HG03520 (cell line): ENCODE measurements at regions not wholly inside any gene's neighbourhood (a gene's known extent, or its start where the extent isn't known, plus 50 kb on each side); places are given as distances from the start of the nearest gene placed in this dataset.
"Not testable (repeated sequence)": the region's sequence is repeated elsewhere in the genome, so short reads cannot be mapped to it uniquely, and the experiment has no call there.

ENCODE experiments used
- ATAC-seq: cut with Tn5 transposase; IDR thresholded peaks from one replicate; pipeline ENCODE4 v1.9.1; 2021; ENCODE audit warnings: mild to moderate bottlenecking, moderate library complexity; ENCODE audit not compliant: unreplicated experiment

DNA sequence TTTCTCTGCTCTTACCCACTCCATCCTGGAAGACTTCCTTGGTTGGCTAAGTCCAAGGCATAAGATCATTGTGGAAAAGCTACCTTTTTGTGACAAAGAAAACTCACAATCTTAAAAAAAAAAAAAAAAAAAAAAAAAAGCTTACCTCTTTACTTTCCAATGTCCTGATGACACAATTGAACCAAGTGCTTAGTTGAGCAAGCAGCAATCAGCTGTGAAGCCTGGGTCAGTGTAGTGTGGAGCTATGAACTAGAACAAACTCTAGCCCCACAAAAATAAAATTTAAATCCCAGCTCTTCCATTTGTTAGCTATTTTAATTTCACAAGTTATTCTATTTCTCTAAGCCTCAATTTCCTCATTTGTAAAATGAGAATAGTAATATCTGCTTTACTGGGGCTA is 647.6 kb downstream of the LMO4 start:
- ATAC-seq: no peak

- no peak for ATAC-seq
These were observed 648.5 kb downstream of the LMO4 start for GRCh38 chr1:87977145-87977544.

DNA sequence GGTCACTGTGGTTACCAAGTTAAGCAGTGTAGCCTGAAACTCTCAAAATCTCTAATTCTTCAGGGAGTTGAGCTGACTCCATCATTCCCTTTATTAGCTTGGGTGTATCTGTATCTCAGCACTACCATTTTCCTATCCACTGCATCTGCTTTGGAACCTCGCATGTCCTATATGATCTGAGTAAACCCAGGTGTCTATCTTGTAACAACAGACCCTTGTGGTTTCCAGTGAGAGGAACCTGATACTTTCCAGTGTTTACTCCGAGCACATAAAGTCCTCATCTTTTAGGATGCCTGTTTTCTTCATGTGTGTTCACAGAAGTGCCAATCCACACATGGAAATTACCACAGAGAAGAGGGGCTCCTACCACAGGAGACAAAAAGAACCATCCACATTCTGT is 650.4 kb downstream of the LMO4 start:
- ATAC-seq: no peak

DNA sequence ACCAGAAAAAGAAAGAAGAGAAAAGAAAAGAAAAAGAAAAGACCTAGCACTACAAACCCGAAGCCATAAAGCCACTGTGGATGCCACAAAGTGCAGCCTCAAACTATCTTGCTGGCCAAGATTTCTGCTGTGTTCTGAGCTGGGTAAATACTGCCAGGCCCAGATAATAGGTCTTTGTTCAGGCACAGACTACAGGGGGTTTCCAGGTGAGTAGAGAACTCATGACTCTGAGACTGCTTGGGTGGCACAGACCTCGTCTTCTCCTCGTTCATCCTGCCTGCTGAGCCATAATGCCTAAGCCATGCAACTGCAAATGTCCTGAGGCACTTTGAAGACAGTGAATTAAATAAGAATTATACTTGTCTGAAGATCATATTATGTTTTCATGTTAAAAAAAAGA is 651.8 kb downstream of the LMO4 start:
- ATAC-seq: no peak

- ATAC-seq: no peak
These were observed 652.7 kb downstream of the LMO4 start for GRCh38 chr1:87981386-87981785.

GRCh38 chr1:87981810-87982209 is 653.1 kb downstream of the LMO4 start:
- no peak for ATAC-seq

GRCh38 chr1:87983841-87984240 is 655.2 kb downstream of the LMO4 start:
- no peak for ATAC-seq

- no peak for ATAC-seq
These were observed 656.4 kb downstream of the LMO4 start for GRCh38 chr1:87985071-87985470.

DNA sequence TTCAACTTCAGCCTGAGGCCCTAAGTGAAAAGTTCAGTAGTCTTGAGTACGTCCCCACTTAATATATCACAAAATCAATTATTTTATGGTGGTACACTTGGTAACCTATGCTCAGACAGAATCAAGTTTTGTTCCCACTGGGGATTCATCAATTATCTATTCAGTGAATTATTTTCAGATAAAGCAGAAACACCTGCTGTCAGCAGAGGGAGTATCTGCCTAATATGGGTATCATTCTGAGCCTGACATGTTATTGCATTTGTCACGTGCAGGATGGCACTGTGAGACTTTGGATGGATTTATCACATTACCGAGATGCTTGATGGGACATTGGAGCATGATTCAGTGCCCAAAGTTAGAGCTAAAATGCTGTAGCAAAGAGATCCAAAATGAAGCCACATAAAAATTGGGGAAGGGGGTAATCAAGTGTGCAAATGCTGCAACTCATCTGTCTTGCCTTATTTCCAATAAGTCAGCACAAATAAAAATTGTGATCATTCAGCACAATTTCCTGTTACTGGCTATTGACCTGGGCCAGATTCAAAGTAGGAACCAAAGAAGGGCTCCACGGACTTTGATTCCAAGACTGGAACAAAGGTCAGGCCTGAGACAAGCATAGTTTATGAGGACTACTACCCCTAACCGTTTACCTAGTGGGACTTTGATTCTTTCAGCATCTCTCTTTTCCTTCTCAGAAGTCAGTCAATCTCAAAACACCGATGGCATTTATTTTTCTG is 657.6 kb downstream of the LMO4 start:
- ATAC-seq: no peak

- ATAC-seq: no peak
These were observed 660.7 kb downstream of the LMO4 start for GRCh38 chr1:87989346-87989745.

- not testable (repeated sequence) for ATAC-seq
These were observed 663.9 kb downstream of the LMO4 start for GRCh38 chr1:87992536-87992935.

DNA sequence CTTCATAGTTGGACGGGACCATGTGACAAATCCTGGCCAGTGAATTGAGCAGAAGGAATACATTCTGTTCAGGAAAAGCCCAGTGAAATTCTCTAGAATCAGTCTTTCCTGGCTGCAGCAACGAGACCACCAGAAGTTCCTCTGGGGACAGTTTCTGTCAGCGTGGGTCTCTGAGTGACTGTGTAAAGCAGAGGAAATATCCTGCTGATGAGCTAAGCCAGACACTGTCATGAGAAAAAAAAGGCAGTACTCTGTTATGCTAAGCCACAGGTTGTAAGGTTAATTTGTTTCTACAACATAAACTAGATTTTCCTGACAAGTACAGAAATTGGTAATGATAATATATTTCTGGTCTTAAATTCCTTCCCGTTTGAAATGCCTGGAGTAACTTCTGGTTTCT is 664.4 kb downstream of the LMO4 start:
- ATAC-seq: no peak

DNA sequence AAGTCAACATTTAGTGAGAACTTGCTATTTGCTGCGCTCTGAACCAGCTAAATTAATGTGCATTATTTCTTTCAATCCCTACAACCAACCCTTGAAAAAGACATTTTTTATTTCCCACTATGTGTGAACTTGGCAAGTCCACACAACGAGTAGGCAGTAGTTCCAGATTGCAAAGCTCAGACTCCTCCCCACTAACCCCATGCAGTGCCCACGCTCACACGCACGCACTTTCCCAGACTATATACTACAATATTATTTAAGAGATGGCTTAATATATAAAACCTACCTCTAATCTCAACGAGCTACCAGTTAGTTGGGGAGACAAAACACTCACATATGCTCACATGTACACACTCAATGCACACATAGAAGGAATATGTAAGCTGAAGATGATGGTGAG is 671.2 kb downstream of the LMO4 start:
- ATAC-seq: no peak

- no peak for ATAC-seq
These were observed 672.8 kb downstream of the LMO4 start for GRCh38 chr1:88001460-88001859.

DNA sequence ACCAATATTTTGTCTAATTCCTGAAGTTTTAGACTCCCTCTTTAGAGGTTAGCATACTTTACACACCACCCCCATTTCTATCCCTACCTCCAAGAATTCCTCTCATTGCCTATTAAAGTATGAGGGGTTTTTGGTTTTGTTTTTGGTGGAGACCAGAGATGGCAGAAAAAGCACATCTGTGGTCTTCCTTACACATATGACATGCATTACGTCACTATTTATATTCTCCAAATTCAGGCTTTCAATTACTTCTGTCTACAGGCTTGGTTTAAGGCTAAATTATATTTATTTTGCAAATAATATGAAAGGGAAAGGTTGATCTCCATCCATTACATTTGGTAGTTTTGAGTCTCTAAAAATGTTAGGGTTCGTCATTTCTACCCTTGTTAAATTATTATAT is 674.6 kb downstream of the LMO4 start:
- ATAC-seq: no peak

GRCh38 chr1:88009916-88010315 is 674.2 kb upstream of the PKN2 start:
- no peak for ATAC-seq

GRCh38 chr1:88013485-88013884 is 670.6 kb upstream of the PKN2 start:
- ATAC-seq: no peak

- no peak for ATAC-seq
These were observed 669.9 kb upstream of the PKN2 start for GRCh38 chr1:88014131-88014530.

DNA sequence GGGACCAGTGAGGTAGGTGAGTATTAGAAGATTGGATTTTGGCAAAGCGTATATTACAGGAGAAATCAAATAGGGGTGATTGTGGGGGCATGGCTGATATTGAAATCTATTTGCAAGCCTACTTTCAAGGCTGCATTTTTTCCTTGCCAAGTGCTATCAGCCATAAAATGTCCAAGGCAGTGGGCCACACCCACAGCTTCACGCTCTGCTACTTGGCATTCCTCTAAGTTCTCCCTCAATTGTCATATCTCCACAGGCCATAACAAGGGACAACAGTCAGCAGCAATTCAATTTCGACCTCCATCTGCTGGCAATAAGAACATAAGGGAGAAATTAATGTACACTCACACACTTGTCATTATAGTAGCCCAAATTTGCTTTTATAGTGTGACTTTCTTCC is 667.1 kb upstream of the PKN2 start:
- ATAC-seq: no peak

DNA sequence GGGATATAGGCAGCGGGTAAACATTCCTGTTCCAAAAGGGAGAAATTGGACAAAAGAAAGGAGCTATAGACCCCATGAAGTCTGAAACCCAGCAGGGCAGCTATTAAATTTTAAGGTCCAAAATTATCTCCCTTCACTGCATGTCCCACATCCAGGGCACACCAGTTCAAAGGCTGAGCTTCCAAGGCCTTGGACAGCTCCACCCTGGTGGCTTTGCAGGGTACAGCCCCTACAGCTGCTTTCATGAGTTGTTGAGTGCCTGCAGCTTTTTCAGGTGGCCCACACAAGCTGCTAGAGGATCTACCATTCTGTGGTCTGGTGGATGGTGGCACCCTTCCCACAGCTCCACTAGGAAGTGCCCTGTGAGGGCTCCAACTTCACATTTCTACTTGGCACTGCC is 662.5 kb upstream of the PKN2 start:
- no peak for ATAC-seq

- no peak for ATAC-seq
These were observed 661.6 kb upstream of the PKN2 start for GRCh38 chr1:88022516-88022915.

DNA sequence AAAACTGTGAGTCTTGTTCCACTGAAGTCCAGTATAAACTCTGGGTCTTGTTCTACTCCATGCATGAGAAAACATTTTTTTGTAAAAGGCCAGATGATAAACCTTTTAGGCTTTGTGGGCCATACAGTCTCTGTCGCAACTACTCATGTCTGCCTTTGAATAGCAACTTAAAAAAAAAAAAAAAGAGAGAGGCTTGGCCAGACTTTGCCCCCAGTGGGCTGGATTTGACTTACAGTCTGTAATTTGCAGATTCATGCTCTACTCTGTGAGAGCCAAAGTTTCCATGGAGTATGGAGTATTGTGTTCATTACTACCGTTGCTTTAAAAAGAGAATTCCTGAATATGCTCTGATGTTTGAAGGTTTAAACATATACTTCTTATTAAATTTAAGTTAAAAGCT is 654.9 kb upstream of the PKN2 start:
- no peak for ATAC-seq

GRCh38 chr1:88029899-88030298 is 654.2 kb upstream of the PKN2 start:
- no peak for ATAC-seq
